ENCODE measurements at regions not wholly inside any gene's neighbourhood (a gene's known extent, or its start where the extent isn't known, plus 50 kb on each side); places are given as distances from the start of the nearest gene placed in this dataset.
"Not testable (repeated sequence)": the region's sequence is repeated elsewhere in the genome, so short reads cannot be mapped to it uniquely, and the experiment has no call there.

DNA sequence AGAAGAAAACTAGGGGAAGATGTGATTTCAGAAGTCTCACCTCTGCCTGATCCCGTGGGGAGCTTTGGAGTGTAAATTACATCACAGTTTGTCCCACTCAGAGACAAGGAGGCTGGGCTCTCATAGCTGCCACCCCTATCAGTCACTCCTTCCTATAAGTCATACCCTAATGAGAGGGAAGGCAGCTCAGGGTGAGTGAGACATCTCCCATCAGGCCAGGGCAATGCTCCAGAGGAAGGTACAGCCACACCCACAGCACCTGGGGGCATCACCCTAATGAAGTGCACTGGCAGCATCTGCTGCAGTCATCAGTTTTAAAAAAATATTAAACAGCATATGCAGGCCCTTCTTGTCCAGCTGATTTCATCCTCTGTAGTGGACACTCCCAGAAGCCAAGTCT is 223.1 kb upstream of the NBPF12 start:
- not testable (repeated sequence) for DNase-seq

DNA sequence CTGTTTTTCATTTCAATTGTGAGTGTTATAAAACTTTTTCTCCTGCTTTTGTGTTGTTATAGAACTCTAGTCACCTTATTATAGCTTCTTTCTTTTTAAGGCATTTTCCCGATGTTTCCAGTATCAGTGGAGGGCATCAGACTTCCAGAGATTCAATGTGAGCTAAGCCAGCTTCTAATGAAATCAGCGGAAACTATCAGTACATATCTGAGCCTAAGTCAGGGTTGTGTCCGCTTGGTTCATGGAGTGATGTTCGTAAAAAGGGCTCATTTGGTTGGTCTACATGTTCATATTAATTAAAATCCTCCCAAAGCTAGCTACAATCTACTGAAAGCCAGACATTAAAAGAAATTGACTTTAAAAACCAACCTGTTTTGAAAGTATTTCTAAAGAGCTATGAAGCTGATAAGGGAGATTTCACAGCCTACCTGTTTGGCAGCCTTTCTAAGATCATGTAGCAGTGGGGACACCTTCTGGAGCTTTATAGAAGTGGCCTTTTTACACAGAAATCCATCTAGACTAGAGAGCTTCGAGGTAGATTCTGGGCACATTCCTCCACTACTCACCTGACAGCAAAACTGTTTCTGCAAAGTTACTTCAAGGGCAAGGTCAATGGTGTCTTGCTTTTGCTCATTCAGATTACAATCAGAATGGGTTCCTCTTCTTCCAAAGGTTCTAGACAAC is 227.1 kb upstream of the NBPF12 start:
- not testable (repeated sequence) for DNase-seq

GRCh38 chr1:146709302-146709701 is 228.8 kb upstream of the NBPF12 start:
- DNase-seq, result not testable (repeated sequence)

DNA sequence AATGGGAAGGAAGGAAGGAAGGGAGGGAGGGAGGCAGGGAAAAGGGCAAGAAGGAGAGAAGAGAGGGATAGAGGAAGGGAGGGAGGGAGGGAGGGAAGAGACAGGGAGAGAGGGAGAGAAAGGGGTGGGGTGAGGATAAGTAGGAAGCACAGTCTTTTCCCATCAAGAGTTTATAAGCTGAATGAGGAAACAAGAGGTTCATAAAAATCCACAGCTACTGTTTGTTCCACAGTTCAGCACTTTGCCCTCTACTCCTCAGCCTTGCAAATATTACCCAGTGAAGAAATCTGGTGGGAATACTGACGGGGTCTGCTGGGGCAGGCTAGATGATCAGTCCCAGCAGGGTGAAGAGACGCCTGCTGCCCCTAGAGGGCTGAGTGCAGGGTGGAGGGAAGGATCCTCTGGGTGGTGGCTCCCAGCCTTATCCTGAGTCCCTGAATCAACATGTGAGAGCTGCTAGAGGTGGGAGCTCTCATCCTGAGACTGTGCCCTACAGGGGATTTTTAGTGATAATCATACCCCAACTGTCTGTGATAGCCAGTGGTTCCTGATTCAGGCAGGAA is 233.9 kb upstream of the NBPF12 start:
- not testable (repeated sequence) for DNase-seq

DNA sequence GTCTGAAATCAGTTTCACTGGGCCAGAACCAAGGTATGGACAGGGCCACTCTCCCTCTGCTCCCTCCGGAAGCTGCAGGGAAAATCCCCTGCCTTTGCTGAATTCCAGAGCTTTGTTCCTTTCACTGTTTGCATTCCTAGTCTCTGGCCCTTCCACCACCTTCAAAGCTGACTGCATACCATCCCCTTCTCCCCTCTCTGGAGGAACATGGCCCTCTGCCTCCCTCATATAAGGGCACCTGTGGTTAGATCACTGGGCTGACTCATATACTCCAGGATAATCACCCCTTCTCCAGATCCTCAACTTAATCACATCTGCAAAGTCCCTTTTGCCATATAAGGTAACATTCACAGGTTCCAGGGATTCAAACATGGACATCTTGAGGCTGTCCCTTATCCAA is 236.8 kb upstream of the NBPF12 start:
- DNase-seq, result not testable (repeated sequence)

GRCh38 chr1:146695388-146695787 is 242.7 kb upstream of the NBPF12 start:
- DNase-seq, result not testable (repeated sequence)

- DNase-seq, result not testable (repeated sequence)
Observed at GRCh38 chr1:146691798-146692197, 246.3 kb upstream of the NBPF12 start.

DNA sequence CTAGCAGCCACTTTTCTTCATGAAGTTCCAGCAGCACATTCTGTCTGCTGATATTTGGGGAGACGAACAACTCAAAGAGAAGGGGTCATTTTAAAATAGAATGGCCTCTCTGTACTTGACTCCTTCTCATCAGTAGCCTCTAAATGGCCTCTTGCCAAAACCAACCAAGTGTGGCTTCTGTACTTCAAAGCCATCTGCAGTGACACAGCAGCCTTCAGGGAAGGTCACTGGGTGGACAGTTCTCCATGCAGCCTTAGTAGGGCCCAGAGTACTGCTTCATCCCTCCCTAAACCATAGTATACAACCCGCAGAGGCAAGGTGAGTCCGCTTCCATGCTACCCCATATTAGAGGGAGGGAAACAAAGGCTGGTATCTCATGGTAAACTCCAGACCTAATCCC is 249.2 kb upstream of the NBPF12 start:
- DNase-seq, result not testable (repeated sequence)

DNA sequence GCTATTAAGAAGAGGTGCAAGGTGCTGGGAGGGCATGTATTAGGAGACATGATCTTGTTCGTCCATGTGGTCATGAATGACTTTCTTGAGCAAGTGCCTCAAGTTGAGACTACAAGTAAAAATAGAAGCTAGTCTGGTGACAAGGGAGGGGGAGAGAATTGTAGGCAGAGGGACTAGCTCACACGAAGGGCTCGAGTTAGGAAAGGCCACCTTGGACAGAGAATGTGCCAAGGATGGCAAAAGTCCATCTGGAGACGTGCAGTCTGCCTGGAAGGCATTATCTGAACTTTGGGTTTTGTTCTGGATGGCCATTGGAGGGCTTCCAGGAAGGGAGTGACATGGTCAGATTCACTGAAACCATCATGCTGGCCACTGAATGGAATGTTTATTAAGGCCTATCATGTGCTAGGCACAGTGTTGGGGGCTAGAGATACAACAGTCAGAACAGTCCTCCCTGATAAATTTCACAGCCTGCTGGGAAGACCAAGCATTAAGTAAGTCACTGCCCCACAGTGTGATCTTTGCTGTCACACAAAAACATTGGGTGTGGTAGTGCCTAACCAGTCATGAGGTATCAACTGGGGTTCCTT is 251.3 kb upstream of the NBPF12 start:
- DNase-seq, result peak in 1 of 58 donors; percentile 1

DNA sequence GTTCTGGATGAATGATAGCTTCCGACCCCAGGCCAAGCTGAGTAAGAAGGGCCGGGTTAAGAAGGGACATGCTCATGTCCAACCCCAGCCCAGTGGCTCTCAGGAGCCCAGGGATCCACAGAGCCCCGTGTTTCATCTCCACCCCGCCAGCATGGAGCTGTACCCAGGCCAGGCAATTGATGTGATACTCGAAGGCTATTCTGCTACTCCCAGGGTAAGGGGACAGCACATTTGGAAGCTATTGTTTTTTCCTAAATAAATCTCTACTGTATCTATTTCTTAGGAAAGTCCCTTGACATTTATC is 255.0 kb upstream of the NBPF12 start:
- not testable (repeated sequence) for DNase-seq

DNA sequence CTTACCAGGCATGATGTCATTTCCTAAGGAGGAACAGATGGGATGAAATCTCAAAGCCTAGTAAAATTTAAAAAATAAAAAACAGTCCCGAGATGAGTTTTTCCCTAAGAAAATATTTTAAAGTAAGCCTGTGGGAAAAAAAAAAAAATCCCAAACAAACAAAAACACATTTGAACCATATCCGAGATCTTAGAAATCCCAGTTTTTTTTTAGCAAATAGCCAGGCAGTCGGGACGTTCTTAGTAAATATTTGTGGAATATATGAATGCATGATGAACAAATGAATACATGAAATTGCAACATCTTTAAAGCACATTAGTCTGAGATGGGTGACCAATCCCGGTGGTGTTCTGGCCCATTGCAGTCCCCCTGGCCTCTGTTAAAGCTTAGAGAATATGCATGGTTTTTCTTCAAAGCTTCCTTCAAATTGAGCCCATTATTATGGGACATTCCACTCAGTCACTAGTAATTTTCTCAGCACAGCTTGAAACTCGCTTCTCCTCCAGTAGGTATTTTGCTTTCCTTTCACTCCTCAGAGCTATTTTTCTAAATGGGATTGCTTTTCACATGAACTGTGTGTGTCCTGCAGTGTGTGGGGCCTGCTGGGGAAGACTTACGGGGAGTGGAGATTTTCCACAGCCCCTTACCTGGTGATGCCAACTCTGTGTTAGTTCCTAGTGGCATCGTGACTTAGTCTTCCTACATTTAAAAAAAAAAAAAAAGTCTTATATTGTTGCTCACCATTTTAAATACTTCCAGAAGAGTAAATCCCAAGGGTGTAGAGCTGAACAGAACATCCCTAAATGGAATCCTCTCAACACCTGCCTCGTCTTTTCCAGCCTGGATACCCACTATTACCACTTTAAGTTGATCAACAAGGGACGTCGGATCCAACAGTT is 255.6 kb upstream of the NBPF12 start:
- DNase-seq, result not testable (repeated sequence)

- not testable (repeated sequence) for DNase-seq
Observed at GRCh38 chr1:146673729-146674299, 264.3 kb upstream of the NBPF12 start.

GRCh38 chr1:146672608-146673007 is 265.5 kb upstream of the NBPF12 start:
- not testable (repeated sequence) for DNase-seq

GRCh38 chr1:146671588-146671987 is 266.5 kb upstream of the NBPF12 start:
- not testable (repeated sequence) for DNase-seq

DNA sequence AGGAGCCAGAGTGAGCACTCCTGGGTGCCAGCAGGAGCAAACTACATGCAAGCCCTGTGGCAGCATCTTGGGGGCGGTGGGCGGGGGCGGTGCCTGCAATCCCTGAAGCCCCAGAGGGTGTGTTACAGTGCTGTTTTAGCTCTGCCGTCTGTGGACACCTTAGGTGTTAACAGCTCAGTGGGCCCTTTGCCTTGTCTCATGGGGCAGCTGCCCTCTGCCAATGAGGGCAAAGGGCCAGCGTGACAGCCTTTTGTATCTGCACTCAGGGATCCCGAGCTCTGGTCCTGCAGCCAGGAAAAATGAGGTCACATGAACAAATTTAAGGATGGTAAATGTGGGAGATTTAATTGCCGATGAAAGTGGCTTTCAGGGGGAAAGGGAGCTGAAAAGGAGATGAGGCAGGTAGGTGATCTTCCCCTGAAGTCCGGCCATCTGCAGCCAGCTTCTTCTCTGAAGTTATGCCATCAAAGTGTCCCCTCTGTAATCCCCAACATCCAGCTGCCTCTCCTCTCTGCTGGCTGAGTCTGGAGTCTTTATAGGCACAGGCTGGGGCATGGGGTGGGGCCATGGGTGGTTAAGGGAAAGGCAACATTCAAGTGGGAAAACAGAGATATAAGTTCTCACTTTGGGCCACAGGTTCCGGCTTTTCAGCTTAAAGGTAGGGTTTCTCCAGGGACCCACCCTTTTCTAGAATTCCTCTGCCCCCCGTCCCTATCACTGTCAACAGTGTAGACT is 267.1 kb upstream of the NBPF12 start:
- DNase-seq, result not testable (repeated sequence)

DNA sequence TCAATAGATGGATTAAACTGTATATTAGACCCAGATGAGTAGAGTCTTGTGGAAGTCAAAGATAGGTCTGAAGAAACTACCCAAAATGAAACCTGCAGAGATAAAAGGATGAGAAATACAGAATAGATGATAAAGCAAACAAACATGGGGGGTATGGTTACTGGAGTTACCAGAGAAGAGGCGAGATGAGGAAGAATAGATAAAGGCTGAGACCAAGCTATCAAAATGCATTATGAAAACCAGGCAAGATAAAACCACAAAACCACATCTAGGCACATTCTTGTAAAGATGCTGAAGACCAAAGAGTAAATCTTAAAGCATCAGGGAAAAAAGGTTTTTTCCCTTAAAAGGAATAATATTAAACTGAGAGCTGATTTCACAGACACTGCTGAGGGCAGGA is 271.8 kb upstream of the NBPF12 start:
- not testable (repeated sequence) for DNase-seq

DNA sequence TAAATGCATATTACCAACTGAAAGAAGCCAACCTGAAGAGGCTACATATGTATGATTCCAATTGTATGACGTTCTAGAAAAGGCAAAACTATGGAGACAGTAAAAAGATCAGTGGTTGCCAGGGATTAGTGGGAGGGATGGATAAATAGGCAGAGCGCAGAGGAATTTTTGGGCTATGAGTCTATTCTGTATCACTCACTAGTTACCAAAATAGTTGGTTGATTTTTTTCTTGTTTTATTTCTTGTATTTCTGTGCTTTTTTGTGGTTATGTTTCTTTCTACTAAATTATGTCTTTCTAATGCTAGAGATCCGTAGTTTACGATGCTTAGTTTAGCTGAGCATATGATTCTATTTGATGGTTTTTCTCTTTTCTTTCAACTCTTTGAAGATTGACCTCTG is 277.9 kb upstream of the NBPF12 start:
- not testable (repeated sequence) for DNase-seq

DNA sequence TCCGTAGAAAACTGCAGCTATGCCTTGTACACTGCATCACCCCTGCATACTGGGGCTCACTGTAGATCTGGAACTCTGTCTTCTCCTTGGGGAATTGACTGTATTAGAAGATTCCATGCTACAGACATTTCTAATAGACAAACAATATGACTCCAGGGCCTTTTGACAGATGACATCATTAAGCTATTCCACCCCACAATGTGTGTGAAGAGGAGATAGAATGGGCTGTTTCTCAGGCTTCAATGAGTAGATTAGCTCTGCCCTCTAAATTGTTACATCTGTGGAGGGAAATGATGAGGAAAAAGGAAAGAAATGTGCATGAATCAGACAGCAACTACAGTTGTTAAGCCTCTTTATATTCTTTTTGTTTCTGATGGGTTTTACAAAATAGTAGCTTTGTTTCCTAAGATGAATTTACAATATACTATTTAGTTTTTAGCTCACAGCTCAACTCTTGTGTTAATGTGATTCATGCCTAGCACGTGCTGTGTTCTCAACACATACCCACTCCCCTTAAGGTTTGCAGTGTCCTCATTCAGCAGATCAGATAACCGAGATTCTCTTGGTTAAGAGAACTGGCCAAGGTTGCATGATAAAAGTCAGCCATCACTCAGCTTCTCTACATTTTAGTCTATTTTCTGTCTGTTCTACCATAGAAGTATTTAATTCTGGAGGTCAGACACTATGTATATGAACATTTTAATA is 281.6 kb upstream of the NBPF12 start:
- not testable (repeated sequence) for DNase-seq

GRCh38 chr1:146654763-146655162 is 283.4 kb upstream of the NBPF12 start:
- DNase-seq, result not testable (repeated sequence)

- DNase-seq, result not testable (repeated sequence)
Observed at GRCh38 chr1:146645978-146646604, 292.0 kb upstream of the NBPF12 start.

Data from anterior cingulate cortex (tissue), 58 donors.